HepG2 (cell line): ENCODE measurements at regions not wholly inside any gene's neighbourhood (a gene's known extent, or its start where the extent isn't known, plus 50 kb on each side); places are given as distances from the start of the nearest gene placed in this dataset.

Source experiments
- ATAC-seq: fragments of 200-7000 bp; cut with Tn5 transposase; 3 replicates; pipeline ENCODE4 v1.9.1; 2020; ENCODE audit warnings: mild to moderate bottlenecking, moderate library complexity
- BruUV-seq: library from RNA; stranded (reverse); fragments of 400-500 nt; replicated peaks from 2 replicates; lab custom pipeline; 2021; lab: Mats Ljungman, UMichigan
- CTCF ChIA-PET: fragments of 300-600 bp; formaldehyde crosslinking; extraction: SDS; loops from one replicate; lab custom pipeline; 2021; ENCODE audit warnings: low total read pairs, inconsistent platforms, low intra/inter-chr PET ratio; lab: Yijun Ruan, JAX
- POLR2A ChIA-PET: fragments of 350-600 bp; sonication (Branson Sonifier 250); formaldehyde crosslinking; loops from one replicate; lab custom pipeline; 2020; ENCODE audit warnings: antibody characterized with exemption, inconsistent platforms; lab: Yijun Ruan, JAX
- DNase-seq: peaks from one replicate; pipeline ENCODE4 v3.0.0-alpha.2; 2015; ENCODE audit warnings: low spot score
- FAIRE-seq: peaks from 3 replicates; lab custom pipeline; 2011; peaks lifted over from hg19 to GRCh38; lab: Jason Lieb, UNC
- H2AFZ ChIP-seq: one replicate; pipeline ENCODE4 v1.6.1; 2011; ENCODE audit warnings: low read length, inconsistent platforms
- H3K27ac ChIP-seq: fragments of 300-600 bp; 3 replicates; pipeline ENCODE4 v1.8.0; 2011; ENCODE audit warnings: mixed run types, mild to moderate bottlenecking, mixed read lengths, low read length, inconsistent platforms; ENCODE audit not compliant: insufficient read depth; ENCODE audit errors: extremely low read length
- H3K27me3 ChIP-seq, 2 experiments: fragments of 200-600 bp in 1 of 2; 2 replicates in 1 of 2; 3 replicates in 1 of 2; pipeline versions ENCODE4 v1.6.0 to v1.8.0; 2011; ENCODE audit warnings: low read length in 2 of 2, mild to moderate bottlenecking in 2 of 2, moderate library complexity in 2 of 2, inconsistent platforms in 1 of 2; ENCODE audit not compliant: insufficient read depth in 2 of 2, control insufficient read depth in 1 of 2
- H3K36me3 ChIP-seq, 2 experiments: fragments of 200-600 bp in 1 of 2; replicated peaks in 1 of 2; 2 replicates in 1 of 2; 3 replicates in 1 of 2; pipeline versions ENCODE4 v1.5.1 to v1.8.0; 2011; ENCODE audit warnings: low read length in 2 of 2, inconsistent platforms in 1 of 2; ENCODE audit not compliant: insufficient read depth in 2 of 2, control insufficient read depth in 1 of 2
- H3K4me1 ChIP-seq: 2 replicates; pipeline ENCODE4 v1.5.1; 2012; ENCODE audit warnings: low read length, inconsistent platforms; ENCODE audit not compliant: insufficient read depth
- H3K4me2 ChIP-seq: 2 replicates; pipeline ENCODE4 v1.6.0; 2011; ENCODE audit warnings: low read depth, low read length, inconsistent platforms
- H3K4me3 ChIP-seq, 3 experiments: fragments of 200-600 bp in 1 of 3; sonication (generic), shearing (Covaris generic) in 1 of 3; replicated peaks in 1 of 3; 2 replicates each; pipeline ENCODE4 v1.5.1; 2011 to 2016; ENCODE audit warnings: low read length in 3 of 3, inconsistent platforms in 2 of 3, low read depth in 2 of 3, mild to moderate bottlenecking in 2 of 3, control low read depth in 1 of 3, mixed read lengths in 1 of 3; ENCODE audit not compliant: insufficient read depth in 1 of 3
- H3K79me2 ChIP-seq: one replicate; pipeline ENCODE4 v1.6.1; 2011; ENCODE audit warnings: low read length, inconsistent platforms; ENCODE audit not compliant: insufficient read depth
- H3K9ac ChIP-seq: 2 replicates; pipeline ENCODE4 v1.6.0; 2011; ENCODE audit warnings: mild to moderate bottlenecking, low read depth, low read length, inconsistent platforms; ENCODE audit not compliant: insufficient read depth
- H3K9me3 ChIP-seq: 2 replicates; pipeline ENCODE4 v1.5.1; 2012; ENCODE audit warnings: mild to moderate bottlenecking, low read length
- H4K20me1 ChIP-seq: 2 replicates; pipeline ENCODE4 v1.6.0; 2011; ENCODE audit warnings: inconsistent platforms, mild to moderate bottlenecking, low read length, moderate library complexity; ENCODE audit not compliant: insufficient read depth
- BCL6 ChIP-seq: IDR thresholded peaks from 2 replicates; pipeline ENCODE4 v1.6.1; 2016; ENCODE audit warnings: missing genetic modification reagents, missing compliant biosample characterization
- FOXC1 ChIP-seq: sonication (generic); formaldehyde crosslinking; IDR thresholded peaks from 2 replicates; pipeline ENCODE4 v1.8.0; 2022; ENCODE audit warnings: mild to moderate bottlenecking, missing genetic modification reagents, borderline replicate concordance
- HDAC2 ChIP-seq: sonication (generic); formaldehyde crosslinking; IDR thresholded peaks from 2 replicates; pipeline ENCODE4 v1.4.0; 2020; ENCODE audit warnings: missing genetic modification reagents
- KLF6 ChIP-seq: IDR thresholded peaks from 2 replicates; pipeline ENCODE4 v1.8.0; 2016; ENCODE audit warnings: missing biosample characterization, missing genetic modification reagents
- MATR3 ChIP-seq: sonication (generic); formaldehyde crosslinking; IDR thresholded peaks from 2 replicates; pipeline ENCODE4 v1.4.0; 2020; ENCODE audit warnings: missing genetic modification reagents
- RAD21 ChIP-seq: fragments of 450-650 bp; formaldehyde crosslinking; IDR thresholded peaks from 2 replicates; pipeline ENCODE4 v1.5.0; 2020; ENCODE audit warnings: mild to moderate bottlenecking
- REXO4 ChIP-seq: sonication (generic); formaldehyde crosslinking; IDR thresholded peaks from 2 replicates; pipeline ENCODE4 v1.8.0; 2022; ENCODE audit warnings: missing genetic modification reagents, mild to moderate bottlenecking, borderline replicate concordance
- TEAD2 ChIP-seq: sonication (generic); formaldehyde crosslinking; IDR thresholded peaks from 2 replicates; pipeline ENCODE4 v1.9.0; 2021; ENCODE audit warnings: missing genetic modification reagents
- ZNF136 ChIP-seq: sonication (generic); formaldehyde crosslinking; IDR thresholded peaks from 2 replicates; pipeline ENCODE4 v1.8.1; 2022; ENCODE audit warnings: low read depth, mild to moderate bottlenecking, moderate library complexity, missing genetic modification reagents
- WGBS: methylation state at CpG from one replicate; pipeline ENCODE4 v1.1.6; 2017; ENCODE audit warnings: low lambda C conversion rate; 5-methylcytosine and 5-hydroxymethylcytosine counted together
- in situ Hi-C: cut with HindIII; loops from 2 replicates; pipeline ENCODE4 v1.10.0; 2017; ENCODE audit warnings: low pct_unique_long_range_greater_than_20kb; ENCODE audit not compliant: extremely low pct_ligation_motif_present
- intact Hi-C: fragments of 100-400 bp; cut with micrococcal nuclease; formaldehyde crosslinking; loops from one replicate; pipeline ENCODE4 v1.10.0; 2022; ENCODE audit not compliant: unreplicated experiment
- TF ChIP-seq, protein P1 (sequence below): sonication (generic); formaldehyde crosslinking; IDR thresholded peaks from 2 replicates; pipeline ENCODE4 v1.4.0; 2020; ENCODE audit warnings: mild to moderate bottlenecking, missing genetic modification reagents
- TF ChIP-seq, protein P2 (sequence below): sonication (generic); formaldehyde crosslinking; IDR thresholded peaks from 2 replicates; pipeline ENCODE4 v1.4.0; 2020; ENCODE audit warnings: mild to moderate bottlenecking, missing genetic modification reagents

DNA sequence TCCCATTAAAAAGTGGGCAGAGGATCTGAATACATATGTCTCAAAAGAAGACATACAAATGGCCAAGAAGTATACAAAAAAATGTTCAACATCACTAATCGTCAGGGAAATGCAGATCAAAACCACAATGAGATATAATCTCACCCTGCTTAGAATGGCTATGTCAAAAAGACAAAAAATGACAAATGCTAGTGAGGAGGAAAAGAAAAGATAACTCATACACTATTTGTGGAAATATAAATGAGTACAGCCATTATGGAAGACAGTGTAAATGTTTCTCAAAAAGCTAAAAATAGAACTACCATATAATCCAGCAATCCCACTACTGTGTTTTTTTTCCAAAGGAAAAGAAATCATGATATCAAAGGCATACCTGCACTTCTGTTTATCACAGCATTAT lies 450.7 kb downstream of the EFNA5 start (continued):
- TF ChIP-seq, protein P1, sequence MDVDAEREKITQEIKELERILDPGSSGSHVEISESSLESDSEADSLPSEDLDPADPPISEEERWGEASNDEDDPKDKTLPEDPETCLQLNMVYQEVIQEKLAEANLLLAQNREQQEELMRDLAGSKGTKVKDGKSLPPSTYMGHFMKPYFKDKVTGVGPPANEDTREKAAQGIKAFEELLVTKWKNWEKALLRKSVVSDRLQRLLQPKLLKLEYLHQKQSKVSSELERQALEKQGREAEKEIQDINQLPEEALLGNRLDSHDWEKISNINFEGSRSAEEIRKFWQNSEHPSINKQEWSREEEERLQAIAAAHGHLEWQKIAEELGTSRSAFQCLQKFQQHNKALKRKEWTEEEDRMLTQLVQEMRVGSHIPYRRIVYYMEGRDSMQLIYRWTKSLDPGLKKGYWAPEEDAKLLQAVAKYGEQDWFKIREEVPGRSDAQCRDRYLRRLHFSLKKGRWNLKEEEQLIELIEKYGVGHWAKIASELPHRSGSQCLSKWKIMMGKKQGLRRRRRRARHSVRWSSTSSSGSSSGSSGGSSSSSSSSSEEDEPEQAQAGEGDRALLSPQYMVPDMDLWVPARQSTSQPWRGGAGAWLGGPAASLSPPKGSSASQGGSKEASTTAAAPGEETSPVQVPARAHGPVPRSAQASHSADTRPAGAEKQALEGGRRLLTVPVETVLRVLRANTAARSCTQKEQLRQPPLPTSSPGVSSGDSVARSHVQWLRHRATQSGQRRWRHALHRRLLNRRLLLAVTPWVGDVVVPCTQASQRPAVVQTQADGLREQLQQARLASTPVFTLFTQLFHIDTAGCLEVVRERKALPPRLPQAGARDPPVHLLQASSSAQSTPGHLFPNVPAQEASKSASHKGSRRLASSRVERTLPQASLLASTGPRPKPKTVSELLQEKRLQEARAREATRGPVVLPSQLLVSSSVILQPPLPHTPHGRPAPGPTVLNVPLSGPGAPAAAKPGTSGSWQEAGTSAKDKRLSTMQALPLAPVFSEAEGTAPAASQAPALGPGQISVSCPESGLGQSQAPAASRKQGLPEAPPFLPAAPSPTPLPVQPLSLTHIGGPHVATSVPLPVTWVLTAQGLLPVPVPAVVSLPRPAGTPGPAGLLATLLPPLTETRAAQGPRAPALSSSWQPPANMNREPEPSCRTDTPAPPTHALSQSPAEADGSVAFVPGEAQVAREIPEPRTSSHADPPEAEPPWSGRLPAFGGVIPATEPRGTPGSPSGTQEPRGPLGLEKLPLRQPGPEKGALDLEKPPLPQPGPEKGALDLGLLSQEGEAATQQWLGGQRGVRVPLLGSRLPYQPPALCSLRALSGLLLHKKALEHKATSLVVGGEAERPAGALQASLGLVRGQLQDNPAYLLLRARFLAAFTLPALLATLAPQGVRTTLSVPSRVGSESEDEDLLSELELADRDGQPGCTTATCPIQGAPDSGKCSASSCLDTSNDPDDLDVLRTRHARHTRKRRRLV (CRISPR knock-in tag) = no peak
- TF ChIP-seq FOXC1 (CRISPR knock-in tag) (no peak), ZNF136 (CRISPR knock-in tag) (no peak), MATR3 (CRISPR knock-in tag) (no peak), TEAD2 (CRISPR knock-in tag) (no peak)
- TF ChIP-seq, all 625 proteins: peak for 0

- H3K27ac ChIP-seq = no peak overlapping the region
Observed at GRCh38 chr5:107218457-107219193, 452.1 kb downstream of the EFNA5 start.

More at GRCh38 chr5:107218457-107219193, 452.1 kb downstream of the EFNA5 start:
- Histone ChIP-seq H3K4me3 (no peak overlapping the region), H3K27me3 (no peaks in the 10 kb centered on the region), H3K9me3 (no peaks in the 10 kb centered on the region), H2AFZ (no peak overlapping the region), H3K4me2 (no peak overlapping the region), H3K4me1 (no peaks in the 10 kb centered on the region), H3K79me2 (no peaks in the 10 kb centered on the region), H3K36me3 (no peaks in the 10 kb centered on the region), H4K20me1 (no peaks in the 10 kb centered on the region), H3K9ac (no peak overlapping the region)
- ChIA-PET CTCF (no interaction called here), POLR2A (no interaction called here)
- TF ChIP-seq RAD21 = no peak
- no peak for TF ChIP-seq REXO4 (CRISPR knock-in tag)
- TF ChIP-seq, protein P2, sequence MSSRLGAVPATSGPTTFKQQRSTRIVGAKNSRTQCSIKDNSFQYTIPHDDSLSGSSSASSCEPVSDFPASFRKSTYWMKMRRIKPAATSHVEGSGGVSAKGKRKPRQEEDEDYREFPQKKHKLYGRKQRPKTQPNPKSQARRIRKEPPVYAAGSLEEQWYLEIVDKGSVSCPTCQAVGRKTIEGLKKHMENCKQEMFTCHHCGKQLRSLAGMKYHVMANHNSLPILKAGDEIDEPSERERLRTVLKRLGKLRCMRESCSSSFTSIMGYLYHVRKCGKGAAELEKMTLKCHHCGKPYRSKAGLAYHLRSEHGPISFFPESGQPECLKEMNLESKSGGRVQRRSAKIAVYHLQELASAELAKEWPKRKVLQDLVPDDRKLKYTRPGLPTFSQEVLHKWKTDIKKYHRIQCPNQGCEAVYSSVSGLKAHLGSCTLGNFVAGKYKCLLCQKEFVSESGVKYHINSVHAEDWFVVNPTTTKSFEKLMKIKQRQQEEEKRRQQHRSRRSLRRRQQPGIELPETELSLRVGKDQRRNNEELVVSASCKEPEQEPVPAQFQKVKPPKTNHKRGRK (CRISPR knock-in tag) = no peak
- no peak for TF ChIP-seq HDAC2
- no peak for TF ChIP-seq BCL6 (CRISPR knock-in tag)
- no peak for TF ChIP-seq KLF6 (CRISPR knock-in tag)
- BruUV-seq = no TSS peak
- ATAC-seq (no peak), DNase-seq (no peak), FAIRE-seq (no peak)
- in situ Hi-C loops (no loop called here), intact Hi-C loops (no loop called here)
- WGBS = 0% methylated on average over 1 of the region's 1 CpG
